ENCODE measurements at regions not wholly inside any gene's neighbourhood (a gene's known extent, or its start where the extent isn't known, plus 50 kb on each side); places are given as distances from the start of the nearest gene placed in this dataset.

DNA sequence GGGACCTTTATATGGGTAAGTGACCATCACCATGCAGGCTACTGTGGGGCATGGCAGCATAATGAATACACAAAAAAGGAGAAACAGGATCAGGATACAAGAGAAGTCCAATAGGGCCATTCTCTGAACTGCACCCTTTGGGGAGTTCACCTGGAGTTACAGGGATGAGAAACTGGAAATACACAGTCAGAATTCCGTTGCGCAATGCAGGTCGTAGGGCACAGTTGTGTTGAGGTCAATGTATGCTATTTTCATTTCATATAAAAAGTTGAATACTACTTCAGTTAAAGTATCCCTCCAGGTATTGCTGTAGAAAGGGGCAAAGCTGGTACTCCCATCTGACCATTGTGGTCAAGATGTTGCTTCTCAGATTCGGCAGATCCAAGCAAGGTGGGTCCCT is 471.4 kb downstream of the DMRT2 start:
- TF ChIP-seq POLR2A (IDR thresholded peaks at IDR 0.05) (no peak), EP300 (IDR thresholded peaks at IDR 0.05; ENCODE audit: low read depth) (no peak)

All from transverse colon (tissue), 1 donor.